ENCODE measurements at regions not wholly inside any gene's neighbourhood (a gene's known extent, or its start where the extent isn't known, plus 50 kb on each side); places are given as distances from the start of the nearest gene placed in this dataset.

GRCh38 chr4:185874516-185875230 is 62.7 kb upstream of the SORBS2 start:
- no peaks in the 10 kb centered on the region; a peak in 2 of 7 replicates for H3K4me1 ChIP-seq (replicated peaks in 1 of 4; ENCODE audit: control insufficient read depth in 3 of 4, insufficient read depth in 4 of 4, low read length in 3 of 4)
- CTCF ChIA-PET (ENCODE audit: partially characterized antibody), result interaction anchor here (1.3 kb wide), 1 partner anchor 163 kb away, joined by 5 read pairs; no protein-coding TSS in a partner anchor
- TF ChIP-seq TEAD4 (IDR thresholded peaks at IDR 0.05; ENCODE audit: low read depth, low read length) (no peak), ZNF274 (IDR thresholded peaks at IDR 0.05; ENCODE audit: borderline replicate concordance, extremely low read depth, low read length) (no peak), RBBP5 (IDR thresholded peaks at IDR 0.05; ENCODE audit: borderline replicate concordance, low read depth, low read length) (no peak), SP1 (IDR thresholded peaks at IDR 0.05; ENCODE audit: low read depth, low read length) (no peak), POLR2A (IDR thresholded peaks at IDR 0.05; ENCODE audit: control extremely low read depth in 1 of 2, low read depth in 2 of 2, low read length in 2 of 2) (no peak), BRCA1 (IDR thresholded peaks at IDR 0.05; ENCODE audit: low read depth, low read length) (no peak), FOSL1 (IDR thresholded peaks at IDR 0.05; ENCODE audit: insufficient read depth, low read depth, low read length) (no peak), KDM5A (IDR thresholded peaks at IDR 0.05; ENCODE audit: low read length) (no peak), SIRT6 (IDR thresholded peaks at IDR 0.05; ENCODE audit: low read length) (no peak), SIX5 (IDR thresholded peaks at IDR 0.05; ENCODE audit: low read depth, low read length) (no peak), HDAC2 (IDR thresholded peaks at IDR 0.05; ENCODE audit: borderline replicate concordance in 1 of 2, low read depth in 2 of 2, low read length in 2 of 2) (no peak), RNF2 (IDR thresholded peaks at IDR 0.05; ENCODE audit: borderline replicate concordance, low read depth, low read length, missing control alignments, poor library complexity, severe bottlenecking) (no peak), SRF (IDR thresholded peaks at IDR 0.05; ENCODE audit: low read depth, low read length) (no peak)
- TF ChIP-seq, protein P1, sequence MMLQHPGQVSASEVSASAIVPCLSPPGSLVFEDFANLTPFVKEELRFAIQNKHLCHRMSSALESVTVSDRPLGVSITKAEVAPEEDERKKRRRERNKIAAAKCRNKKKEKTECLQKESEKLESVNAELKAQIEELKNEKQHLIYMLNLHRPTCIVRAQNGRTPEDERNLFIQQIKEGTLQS (IDR thresholded peaks at IDR 0.05; ENCODE audit: insufficient read depth, low read depth, low read length), result no peak

More at GRCh38 chr4:185874516-185875230, 62.7 kb upstream of the SORBS2 start:
- POLR2A ChIA-PET (ENCODE audit: partially characterized antibody), result no interaction called here
- Histone ChIP-seq H4K5ac (ENCODE audit: insufficient read length, low read depth, low read length) (no peak overlapping the region), H3K4ac (replicated peaks; ENCODE audit: insufficient read length, low read depth, low read length) (no peak overlapping the region), H3K27me3 (replicated peaks in 1 of 4; ENCODE audit: control insufficient read depth in 3 of 4, extremely low read depth in 1 of 4, insufficient read depth in 3 of 4, low read length in 3 of 4) (no peaks in the 10 kb centered on the region), H4K20me1 (replicated peaks in 1 of 2; ENCODE audit: control insufficient read depth in 1 of 2, insufficient read depth in 2 of 2, low read length in 2 of 2) (no peaks in the 10 kb centered on the region), H3K4me3 (ENCODE audit: extremely low read depth in 1 of 4, insufficient read depth in 2 of 4, low read depth in 3 of 4, low read length in 4 of 4) (no peak overlapping the region), H4K8ac (ENCODE audit: extremely low read depth, insufficient read depth, low read length) (no peak overlapping the region), H3K79me2 (ENCODE audit: control insufficient read depth in 1 of 2, insufficient read depth in 2 of 2, low read length in 2 of 2) (no peaks in the 10 kb centered on the region), H2BK15ac (ENCODE audit: low read length) (no peak overlapping the region), H2BK12ac (ENCODE audit: low read depth, low read length) (no peak overlapping the region), H3K56ac (replicated peaks; ENCODE audit: insufficient read length, low read depth, low read length) (no peak overlapping the region), H3K4me2 (ENCODE audit: insufficient read depth in 1 of 2, low read depth in 2 of 2, low read length in 2 of 2) (no peak overlapping the region), H3K36me3 (ENCODE audit: control insufficient read depth in 2 of 4, insufficient read depth in 4 of 4, low read length in 3 of 4) (no peaks in the 10 kb centered on the region), H2BK5ac (ENCODE audit: low read depth, low read length) (no peak overlapping the region), H3K23ac (ENCODE audit: insufficient read length) (no peak overlapping the region), H2AK5ac (ENCODE audit: low read depth, low read length) (no peak overlapping the region), H3K14ac (ENCODE audit: insufficient read length) (no peak overlapping the region), H2BK120ac (replicated peaks; ENCODE audit: low read depth, low read length) (no peak overlapping the region), H3K23me2 (ENCODE audit: low read depth, low read length) (no peaks in the 10 kb centered on the region), H3K27ac (ENCODE audit: low read depth, low read length) (no peak overlapping the region), H4K91ac (replicated peaks; ENCODE audit: insufficient read length, low read length) (no peak overlapping the region), H3K18ac (ENCODE audit: extremely low read depth, low read length) (no peak overlapping the region), H2BK20ac (ENCODE audit: low read length) (no peak overlapping the region), H3K9ac (replicated peaks in 1 of 4; ENCODE audit: extremely low read depth in 1 of 4, low read depth in 3 of 4, low read length in 3 of 4) (no peak overlapping the region), H3K9me3 (ENCODE audit: insufficient read depth in 2 of 2, low read depth in 1 of 2, low read length in 1 of 2) (no peaks in the 10 kb centered on the region), H3K79me1 (ENCODE audit: low read depth, low read length) (no peaks in the 10 kb centered on the region), H2AFZ (ENCODE audit: low read length) (no peak overlapping the region)
- WGBS, 2 experiments (ENCODE audit: extremely low coverage in 1 of 2, insufficient coverage in 1 of 2, insufficient read length in 1 of 2, insufficient replicate concordance in 2 of 2, low coverage in 1 of 2, low lambda C conversion rate in 2 of 2, missing lambda C conversion rate in 1 of 2), result 56% methylated on average over 3 of the region's 3 CpGs; no CpG with 5 or more reads in 1 of the 2 experiments
- no peak for FAIRE-seq
- DNase-seq (ENCODE audit: low read depth in 1 of 2, low spot score in 2 of 2), result no peak

All from H1 (cell line).